DND-41 (cell line): ENCODE measurements at regions not wholly inside any gene's neighbourhood (a gene's known extent, or its start where the extent isn't known, plus 50 kb on each side); places are given as distances from the start of the nearest gene placed in this dataset.

ENCODE experiments used
- ATAC-seq: fragments of 200-7000 bp; cut with Tn5 transposase; 3 replicates; pipeline ENCODE4 v1.9.1; 2021; ENCODE audit warnings: low read depth; ENCODE audit not compliant: insufficient read depth
- DNase-seq: peaks from one replicate; pipeline ENCODE4 v3.0.0-alpha.2; 2020
- H2AFZ ChIP-seq: 2 replicates; pipeline ENCODE4 v1.6.0; 2012; ENCODE audit warnings: low read depth, low read length
- H3K27ac ChIP-seq: 2 replicates; pipeline ENCODE4 v1.5.1; 2012; ENCODE audit warnings: low read length, inconsistent platforms
- H3K27me3 ChIP-seq: fragments of 200-600 bp; sonication (generic); 2 replicates; pipeline ENCODE4 v1.6.0; 2012; ENCODE audit warnings: low read length, mild to moderate bottlenecking, inconsistent platforms; ENCODE audit not compliant: insufficient read depth, poor library complexity
- H3K36me3 ChIP-seq: 2 replicates; pipeline ENCODE4 v1.5.1; 2012; ENCODE audit warnings: low read length, inconsistent platforms; ENCODE audit not compliant: insufficient read depth
- H3K4me1 ChIP-seq: 2 replicates; pipeline ENCODE4 v1.5.1; 2012; ENCODE audit warnings: mild to moderate bottlenecking, low read length; ENCODE audit not compliant: insufficient read depth
- H3K4me2 ChIP-seq: 2 replicates; pipeline ENCODE4 v1.6.0; 2012; ENCODE audit warnings: mild to moderate bottlenecking, moderate library complexity, low read length, inconsistent platforms; ENCODE audit not compliant: insufficient read depth
- H3K4me3 ChIP-seq, 2 experiments: fragments of 200-600 bp in 1 of 2; shearing (Covaris generic) in 1 of 2; 2 replicates each; pipeline ENCODE4 v1.5.1; 2012 to 2016; ENCODE audit warnings: inconsistent platforms in 2 of 2, low read length in 2 of 2, mild to moderate bottlenecking in 2 of 2, low read depth in 1 of 2, moderate library complexity in 1 of 2
- H3K79me2 ChIP-seq: 2 replicates; pipeline ENCODE4 v1.6.0; 2012; ENCODE audit warnings: low read length, inconsistent platforms; ENCODE audit not compliant: insufficient read depth
- H3K9ac ChIP-seq: 2 replicates; pipeline ENCODE4 v1.6.0; 2012; ENCODE audit warnings: low read depth, mild to moderate bottlenecking, inconsistent platforms, low read length, moderate library complexity
- H3K9me3 ChIP-seq: 2 replicates; pipeline ENCODE4 v1.5.1; 2012; ENCODE audit warnings: low read length, moderate library complexity, mild to moderate bottlenecking, inconsistent platforms; ENCODE audit not compliant: insufficient read depth, severe bottlenecking
- H4K20me1 ChIP-seq: 2 replicates; pipeline ENCODE4 v1.6.0; 2012; ENCODE audit warnings: low read length; ENCODE audit not compliant: insufficient read depth
- EZH2 ChIP-seq: IDR thresholded peaks from 3 replicates; pipeline ENCODE4 v1.6.1; 2012; ENCODE audit warnings: borderline replicate concordance, low read depth, mild to moderate bottlenecking, moderate library complexity, low read length, inconsistent platforms; ENCODE audit not compliant: severe bottlenecking
- TF ChIP-seq, protein P1 (sequence below): IDR thresholded peaks from 2 replicates; pipeline ENCODE4 v1.5.1; 2012; ENCODE audit warnings: borderline replicate concordance, low read length, moderate library complexity, mild to moderate bottlenecking; ENCODE audit not compliant: poor library complexity, severe bottlenecking; ENCODE audit errors: extremely low read depth

DNA sequence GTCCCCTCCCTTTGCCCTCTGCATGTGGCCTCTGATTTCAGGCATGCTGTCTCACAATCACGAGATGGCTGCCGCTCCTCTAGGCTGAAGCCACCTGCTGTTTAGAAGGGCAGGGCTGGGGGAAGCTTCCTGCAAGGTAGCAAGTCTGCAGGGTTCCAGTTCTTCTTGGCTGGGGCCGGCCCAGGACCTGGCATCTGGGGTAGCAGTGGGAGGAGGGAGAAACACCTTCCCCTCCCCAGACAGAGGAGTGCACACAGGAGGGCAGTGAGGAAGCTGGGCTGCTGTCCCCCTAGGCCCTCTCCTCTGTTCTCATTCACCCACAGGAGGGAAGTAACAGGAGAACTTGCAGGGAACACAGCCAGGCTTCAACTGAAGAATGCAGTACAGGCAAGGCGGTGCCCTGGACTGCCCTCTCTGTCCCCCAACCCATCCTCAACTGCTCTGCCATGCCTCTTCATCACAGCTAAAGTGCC lies 345.9 kb upstream of the HS6ST1 start:
- ATAC-seq (peak; percentile 58), DNase-seq (peak; percentile 42)
- no peaks in the 10 kb centered on the region for H3K27me3 ChIP-seq
- H3K4me1 ChIP-seq, result peaks cover 12% of the 10 kb centered on the region
- H3K27ac ChIP-seq, result peak overlapping the region; percentile 27; the same call in 1 of the 2 replicates
- TF ChIP-seq, protein P1, sequence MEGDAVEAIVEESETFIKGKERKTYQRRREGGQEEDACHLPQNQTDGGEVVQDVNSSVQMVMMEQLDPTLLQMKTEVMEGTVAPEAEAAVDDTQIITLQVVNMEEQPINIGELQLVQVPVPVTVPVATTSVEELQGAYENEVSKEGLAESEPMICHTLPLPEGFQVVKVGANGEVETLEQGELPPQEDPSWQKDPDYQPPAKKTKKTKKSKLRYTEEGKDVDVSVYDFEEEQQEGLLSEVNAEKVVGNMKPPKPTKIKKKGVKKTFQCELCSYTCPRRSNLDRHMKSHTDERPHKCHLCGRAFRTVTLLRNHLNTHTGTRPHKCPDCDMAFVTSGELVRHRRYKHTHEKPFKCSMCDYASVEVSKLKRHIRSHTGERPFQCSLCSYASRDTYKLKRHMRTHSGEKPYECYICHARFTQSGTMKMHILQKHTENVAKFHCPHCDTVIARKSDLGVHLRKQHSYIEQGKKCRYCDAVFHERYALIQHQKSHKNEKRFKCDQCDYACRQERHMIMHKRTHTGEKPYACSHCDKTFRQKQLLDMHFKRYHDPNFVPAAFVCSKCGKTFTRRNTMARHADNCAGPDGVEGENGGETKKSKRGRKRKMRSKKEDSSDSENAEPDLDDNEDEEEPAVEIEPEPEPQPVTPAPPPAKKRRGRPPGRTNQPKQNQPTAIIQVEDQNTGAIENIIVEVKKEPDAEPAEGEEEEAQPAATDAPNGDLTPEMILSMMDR, result no peak
- no peak for TF ChIP-seq EZH2
- no peaks in the 10 kb centered on the region for H3K36me3 ChIP-seq
- no peak overlapping the region for H3K4me3 ChIP-seq
- H3K79me2 ChIP-seq, result no peaks in the 10 kb centered on the region
- no peaks in the 10 kb centered on the region for H3K9me3 ChIP-seq
- no peak overlapping the region for H3K4me2 ChIP-seq
- H4K20me1 ChIP-seq, result no peaks in the 10 kb centered on the region
- peak overlapping the region; percentile 55; the same call in 1 of the 2 replicates for H2AFZ ChIP-seq
- H3K9ac ChIP-seq, result no peak overlapping the region

DNA sequence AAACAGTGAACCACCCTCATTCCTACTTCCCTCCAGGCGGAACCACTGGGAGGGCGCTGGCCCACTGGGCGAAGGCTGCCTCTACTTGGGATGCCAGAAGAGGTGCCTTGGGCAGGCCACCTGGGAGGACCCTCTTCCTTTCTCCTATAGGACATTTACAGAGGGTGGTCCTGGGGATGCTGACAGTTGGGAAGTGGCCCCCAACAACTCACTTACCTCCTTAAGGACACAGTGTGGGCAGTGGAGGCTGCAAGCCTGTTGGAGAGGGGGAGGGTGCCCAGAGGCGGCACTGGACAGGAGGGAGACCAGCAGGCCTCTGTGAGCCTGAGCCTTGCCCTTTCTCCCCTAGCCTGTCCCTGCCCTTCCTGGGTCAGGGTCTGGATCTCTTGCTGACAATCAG lies 346.4 kb upstream of the HS6ST1 start:
- no peak for DNase-seq
- TF ChIP-seq EZH2, result no peak
- TF ChIP-seq, protein P1, result no peak
- no peak for ATAC-seq
- Histone ChIP-seq H4K20me1 (no peaks in the 10 kb centered on the region), H3K27me3 (no peaks in the 10 kb centered on the region), H3K79me2 (no peaks in the 10 kb centered on the region), H3K27ac (no peak overlapping the region), H3K4me1 (peaks cover 12% of the 10 kb centered on the region), H3K36me3 (no peaks in the 10 kb centered on the region), H3K4me2 (no peak overlapping the region), H3K9me3 (no peaks in the 10 kb centered on the region), H3K9ac (no peak overlapping the region), H3K4me3 (no peak overlapping the region), H2AFZ (no peak overlapping the region)

DNA sequence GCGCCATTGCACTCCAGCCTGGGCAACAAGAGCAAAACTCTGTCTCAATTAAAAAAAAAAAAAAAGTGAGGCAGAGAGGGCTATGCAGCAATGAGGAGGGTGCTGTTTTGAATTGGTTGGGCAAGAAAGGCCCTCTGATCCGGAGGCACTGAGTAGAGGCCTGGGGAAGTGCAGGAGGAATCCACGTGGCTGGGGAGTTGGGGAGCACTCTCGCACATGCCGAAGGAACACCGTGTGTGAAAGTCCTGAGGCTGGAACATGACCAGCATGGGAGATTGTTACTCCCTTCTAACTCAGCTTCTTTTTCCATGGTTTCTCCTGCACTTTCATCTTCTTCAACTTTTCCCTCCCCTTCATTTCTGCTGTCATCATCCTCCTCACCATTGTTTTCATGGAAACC lies 347.9 kb upstream of the HS6ST1 start:
- TF ChIP-seq, protein P1, result no peak
- no peak for TF ChIP-seq EZH2
- ATAC-seq (no peak), DNase-seq (no peak)
- Histone ChIP-seq H3K4me2 (no peak overlapping the region), H4K20me1 (no peaks in the 10 kb centered on the region), H2AFZ (no peak overlapping the region), H3K4me3 (no peak overlapping the region), H3K27ac (no peak overlapping the region), H3K79me2 (no peaks in the 10 kb centered on the region), H3K27me3 (no peaks in the 10 kb centered on the region), H3K4me1 (peaks cover 18% of the 10 kb centered on the region), H3K9me3 (no peaks in the 10 kb centered on the region), H3K36me3 (no peaks in the 10 kb centered on the region), H3K9ac (no peak overlapping the region)

DNA sequence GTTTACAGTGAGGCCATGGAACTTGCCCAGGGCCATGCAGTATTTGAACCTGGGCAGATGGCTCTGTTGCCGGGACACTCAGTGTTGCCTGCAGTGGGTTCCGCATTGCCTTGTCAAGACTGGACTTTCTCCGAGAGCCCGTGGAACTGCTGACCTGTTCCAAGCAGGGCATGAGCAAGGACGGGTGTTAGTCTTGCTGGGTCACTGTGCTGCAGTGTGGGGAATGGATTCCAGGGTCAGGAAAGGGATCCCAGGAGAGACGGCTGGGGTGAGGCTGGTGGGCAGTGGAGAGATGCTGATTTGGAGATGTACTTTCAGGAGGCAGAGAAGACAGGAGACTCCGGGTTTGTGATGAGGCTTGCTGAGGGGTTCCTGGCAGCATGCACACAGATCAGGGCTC lies 348.7 kb upstream of the HS6ST1 start:
- no peak overlapping the region for H3K4me2 ChIP-seq
- no peak overlapping the region for H3K4me3 ChIP-seq
- H3K27ac ChIP-seq, result no peak overlapping the region
- H3K4me1 ChIP-seq, result peaks cover 18% of the 10 kb centered on the region
- H3K27me3 ChIP-seq, result no peaks in the 10 kb centered on the region
- no peak for ATAC-seq
- no peaks in the 10 kb centered on the region for H3K79me2 ChIP-seq
- H3K9me3 ChIP-seq, result no peaks in the 10 kb centered on the region
- H2AFZ ChIP-seq, result no peak overlapping the region
- no peaks in the 10 kb centered on the region for H4K20me1 ChIP-seq
- H3K9ac ChIP-seq, result no peak overlapping the region
- DNase-seq, result no peak
- no peaks in the 10 kb centered on the region for H3K36me3 ChIP-seq
- TF ChIP-seq, protein P1, result no peak
- TF ChIP-seq EZH2, result no peak
